H4 (cell line): ENCODE measurements at regions not wholly inside any gene's neighbourhood (a gene's known extent, or its start where the extent isn't known, plus 50 kb on each side); places are given as distances from the start of the nearest gene placed in this dataset.

ENCODE experiments used
- DNase-seq: peaks from one replicate; pipeline ENCODE4 v3.0.0-alpha.2; 2015; ENCODE audit warnings: low spot score

DNA sequence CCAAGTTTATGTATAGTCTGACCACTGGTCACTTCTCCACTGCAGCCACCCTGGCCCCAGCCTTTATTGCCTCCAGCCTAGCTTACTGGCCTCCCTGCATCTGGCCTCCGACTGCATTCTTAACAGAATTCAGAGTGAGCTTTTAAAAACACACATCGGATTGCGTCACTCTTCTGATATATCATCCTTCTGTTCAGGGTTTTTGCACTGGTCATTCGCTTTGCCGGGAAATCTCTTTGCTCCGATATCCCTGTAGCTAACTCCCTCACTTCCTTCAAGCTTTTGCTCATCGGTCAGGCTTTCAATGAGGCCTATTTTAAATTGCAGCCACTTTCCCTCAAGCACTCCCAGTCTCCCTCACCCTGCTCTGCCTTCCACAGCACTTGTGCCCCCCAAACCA is 101.6 kb upstream of the DLX2 start:
- no peak for DNase-seq

DNA sequence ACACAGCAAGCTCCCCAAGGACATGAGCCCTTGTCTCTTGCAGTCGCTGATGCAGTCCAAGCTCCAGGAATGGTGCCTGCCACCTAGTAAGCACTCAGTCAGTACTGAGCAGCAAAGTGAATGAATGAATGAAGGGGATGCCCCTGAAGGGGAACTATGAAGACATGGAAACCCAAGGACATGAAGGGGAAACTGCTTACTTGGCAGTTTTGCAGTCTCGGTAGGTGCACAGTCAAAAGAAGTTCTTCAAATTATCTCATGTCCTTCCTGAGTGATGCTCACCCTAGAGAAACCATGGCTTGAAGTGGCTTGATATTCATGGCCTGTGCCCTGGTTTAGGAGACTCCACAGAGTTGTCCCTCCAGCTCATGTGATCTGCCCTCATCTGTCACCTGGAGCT is 102.1 kb upstream of the DLX2 start:
- DNase-seq = no peak

DNA sequence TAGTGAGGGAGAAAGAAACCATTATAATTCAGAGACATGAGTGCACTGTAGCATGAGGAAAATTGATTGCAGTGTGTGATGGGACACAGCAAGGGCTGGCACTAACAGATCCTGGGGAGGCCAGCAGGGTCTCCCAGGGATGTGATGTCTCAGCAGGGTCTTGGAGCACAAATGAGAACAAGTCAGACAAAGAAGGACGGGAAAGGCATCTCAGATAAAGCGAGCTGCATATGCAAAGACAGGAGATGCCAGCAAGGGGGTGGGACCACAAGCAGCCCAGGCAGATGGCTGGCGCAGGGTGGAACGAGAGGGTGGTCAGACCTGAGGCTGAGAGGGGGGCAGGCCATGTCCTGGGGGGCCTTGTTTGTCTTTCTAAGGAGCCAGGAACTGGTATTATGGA is 102.6 kb upstream of the DLX2 start:
- DNase-seq = no peak

DNA sequence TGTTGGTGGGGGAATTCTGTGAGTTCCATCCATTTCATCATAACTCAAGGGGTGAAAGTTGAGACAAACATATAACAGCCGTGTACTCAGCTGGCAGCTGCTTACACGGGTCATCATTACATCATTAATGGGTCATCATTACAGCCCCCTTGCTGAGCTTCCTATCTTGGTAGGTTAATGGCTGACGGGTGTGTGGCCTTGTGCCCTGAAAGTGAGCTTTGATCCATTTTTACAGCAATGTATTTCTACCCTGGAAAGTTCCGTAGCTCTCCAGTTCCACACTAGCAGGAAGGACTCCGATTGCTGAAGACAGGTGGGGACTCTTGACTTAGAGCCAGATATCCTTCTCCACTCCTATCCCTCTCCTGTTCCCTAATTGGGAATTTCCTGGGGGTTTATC is 105.2 kb upstream of the DLX2 start:
- DNase-seq = no peak

DNA sequence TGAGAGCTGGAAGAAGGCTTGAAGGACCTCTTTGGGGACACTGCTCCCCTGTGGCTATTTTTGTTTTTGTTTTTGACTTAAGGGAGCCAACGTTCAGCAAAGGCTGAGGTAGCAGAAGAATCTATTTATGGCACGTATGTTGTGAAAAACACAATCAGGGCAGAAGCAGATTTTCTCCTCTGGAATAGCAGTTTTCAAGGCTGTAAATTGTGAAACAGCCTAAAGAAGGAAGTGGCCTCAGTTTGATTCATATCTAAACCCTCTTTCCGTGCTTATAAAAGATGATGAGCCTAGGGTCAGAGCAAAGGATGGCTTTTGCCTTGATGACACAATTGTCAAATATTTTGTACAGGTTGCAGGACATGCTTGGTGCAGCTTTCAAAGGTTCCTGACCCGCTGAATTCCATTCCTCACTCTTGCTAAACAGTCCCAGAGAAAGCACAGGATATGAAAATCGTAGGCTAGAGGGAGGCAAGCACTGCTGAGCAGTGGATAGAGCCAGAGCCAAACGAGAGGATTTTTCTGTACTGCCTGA is 106.2 kb upstream of the DLX2 start:
- DNase-seq = no peak

DNA sequence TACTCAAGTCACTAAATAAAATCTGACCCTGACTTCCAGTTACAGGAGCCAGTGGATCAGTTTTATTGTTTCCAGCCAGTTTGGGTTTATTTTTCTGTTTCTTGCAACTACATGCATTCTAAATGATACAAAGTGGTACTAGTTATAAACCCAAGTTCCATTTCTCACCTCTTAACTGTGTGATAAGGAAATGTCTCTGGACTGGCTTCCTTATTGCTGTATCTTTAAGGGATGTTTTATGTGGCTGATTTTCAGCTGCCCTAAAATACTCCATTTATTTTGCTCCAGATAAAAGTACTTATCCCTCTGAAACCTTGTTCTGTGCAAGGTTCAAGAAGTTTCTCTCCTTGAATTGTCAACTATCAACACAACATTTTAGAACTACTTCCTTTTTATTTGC is 107.9 kb upstream of the DLX2 start:
- DNase-seq = no peak

DNA sequence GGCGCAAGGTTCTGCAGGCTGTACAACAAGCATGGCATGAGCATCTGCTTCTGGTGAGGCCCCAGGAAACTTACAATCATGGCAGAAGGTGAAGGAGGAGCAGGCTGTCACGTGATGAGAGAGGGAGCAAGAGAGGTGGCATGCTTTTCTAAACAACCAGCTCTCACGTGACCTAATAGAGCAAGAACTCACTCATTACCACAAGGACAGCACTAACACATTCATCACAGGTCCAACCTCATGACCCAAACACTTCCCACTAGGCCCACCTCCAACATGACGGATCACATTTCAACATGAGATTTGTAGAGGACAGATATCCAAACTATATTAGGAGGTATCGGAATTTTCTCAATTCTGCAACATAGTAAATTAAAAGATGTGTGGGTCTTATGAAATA is 108.8 kb upstream of the DLX2 start:
- no peak for DNase-seq

DNA sequence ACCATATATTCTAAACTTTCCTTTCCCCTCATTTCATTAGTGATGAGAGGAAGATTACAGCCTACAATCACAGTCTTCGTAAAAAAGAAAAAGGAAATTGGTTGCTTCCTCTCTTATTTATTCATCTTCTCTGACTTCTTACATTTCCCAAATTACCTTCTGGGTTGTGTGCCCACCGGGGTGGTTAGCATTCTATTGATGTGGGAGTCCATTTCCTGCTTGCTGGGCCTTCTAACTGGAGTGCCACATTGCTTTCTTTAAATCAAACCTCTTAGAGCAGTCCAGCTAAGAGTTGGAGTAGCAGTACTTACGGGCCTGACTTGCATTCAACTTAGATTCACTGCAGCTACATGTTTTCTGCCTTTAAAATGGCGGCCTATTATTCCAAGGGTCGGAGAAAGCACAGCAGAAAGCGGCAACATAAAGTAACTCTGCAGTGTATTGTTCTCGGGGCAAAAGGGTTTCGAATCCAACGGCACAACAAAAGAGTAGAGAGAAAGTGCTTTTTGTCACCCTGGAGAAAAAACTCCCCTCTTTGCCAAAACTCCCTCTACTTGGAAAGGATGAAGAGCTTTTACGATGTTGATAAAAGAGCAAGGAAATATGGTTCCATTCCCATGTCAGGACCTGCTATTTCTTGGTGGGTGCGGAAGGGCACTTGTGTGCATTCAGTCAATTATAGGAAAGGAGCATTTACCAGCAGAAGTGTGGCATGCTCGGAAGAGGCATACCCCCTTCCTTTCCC is 110.6 kb upstream of the DLX2 start:
- no peak for DNase-seq

DNA sequence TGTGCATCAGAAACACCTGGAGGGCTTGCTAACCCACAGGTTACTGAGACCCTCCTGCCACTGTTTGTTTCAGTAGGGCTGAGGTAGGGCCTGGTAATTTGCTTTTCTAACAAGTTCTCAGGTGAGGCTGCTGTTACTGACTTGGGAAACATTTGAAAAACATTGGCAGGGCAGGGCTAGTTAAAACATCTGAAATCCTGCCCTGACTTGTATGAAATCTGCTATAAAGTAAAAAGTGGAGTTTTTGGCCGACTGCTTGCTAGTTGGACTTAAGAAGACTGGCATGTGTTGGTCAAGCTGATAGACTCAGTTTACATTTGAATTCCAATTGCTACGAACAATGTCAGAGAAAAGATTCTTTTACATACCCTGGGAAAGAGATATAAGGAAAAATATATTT is 111.6 kb upstream of the DLX2 start:
- no peak for DNase-seq

DNA sequence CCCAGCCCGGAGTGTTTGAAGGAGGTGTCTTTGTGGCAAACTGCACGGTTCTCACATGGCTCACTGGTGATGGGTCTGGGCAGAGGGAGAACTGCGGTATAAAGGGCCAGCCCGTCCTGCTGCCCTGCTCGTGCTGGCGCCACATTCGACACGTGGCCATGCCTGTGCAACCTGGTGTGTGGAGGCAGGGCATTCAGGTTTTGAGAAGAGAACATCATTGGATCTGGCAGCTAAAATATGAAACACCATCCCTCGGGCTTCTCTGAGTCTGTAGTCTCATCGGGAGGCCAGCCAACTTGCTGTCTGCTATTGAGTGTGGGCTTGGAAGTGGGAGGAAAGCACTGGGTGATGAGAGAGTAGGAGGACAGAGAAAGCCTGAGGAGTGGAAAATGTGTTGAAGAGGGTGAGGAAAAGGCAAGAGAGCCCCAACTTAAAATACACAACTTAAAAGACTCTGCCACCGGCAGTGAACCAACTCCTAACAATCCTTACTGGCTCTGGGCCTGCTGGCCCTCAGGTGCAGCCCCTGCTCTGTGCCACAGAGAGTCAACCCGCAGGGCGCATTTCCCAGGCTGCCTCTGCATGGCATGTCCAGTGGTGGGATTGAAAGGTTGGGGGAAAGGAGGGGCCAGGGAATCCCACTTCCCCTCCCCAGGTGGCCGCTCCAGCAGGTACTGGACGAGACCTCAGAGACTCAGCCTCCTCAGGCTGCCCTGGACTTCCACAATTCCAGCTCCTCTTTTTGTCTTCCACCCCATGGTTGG is 112.7 kb upstream of the DLX2 start:
- DNase-seq = no peak

DNA sequence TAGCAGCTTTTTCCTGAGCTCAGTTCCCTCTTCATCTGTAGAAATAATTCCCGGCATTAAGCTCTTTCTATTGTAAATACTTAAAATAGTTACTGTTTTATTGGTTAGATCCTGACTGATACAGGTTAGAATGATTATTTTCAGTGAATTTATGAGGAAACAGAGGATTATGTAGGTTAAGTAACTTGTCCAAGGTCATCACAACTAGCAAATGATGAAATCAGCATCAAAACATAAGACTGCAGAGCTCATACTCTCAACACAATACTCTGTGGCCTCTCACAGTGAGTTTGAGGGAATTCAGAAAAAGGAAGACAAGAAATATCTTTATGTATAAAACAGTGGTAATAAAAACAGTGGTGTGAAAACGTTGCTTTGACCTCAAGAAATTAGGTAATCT is 113.2 kb upstream of the DLX2 start:
- DNase-seq = no peak

DNA sequence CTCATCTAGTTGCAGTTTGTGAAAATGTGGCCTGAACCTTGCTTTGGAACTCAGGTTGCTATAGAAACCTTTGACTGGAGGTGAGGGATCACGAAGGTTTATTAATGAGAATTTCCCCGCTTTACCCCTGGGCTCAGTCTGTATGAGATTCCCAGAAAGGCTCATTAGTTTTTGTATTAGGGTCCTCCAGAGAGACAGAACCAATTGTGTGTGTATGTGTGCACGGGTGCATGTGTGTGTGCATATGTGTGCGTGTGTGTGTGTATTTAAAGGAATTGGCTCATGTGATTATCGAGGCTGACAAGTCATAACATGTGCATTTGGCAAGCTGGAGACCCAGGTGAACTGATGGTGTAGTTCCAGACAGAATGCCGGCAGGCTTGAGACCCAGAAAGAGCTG is 113.8 kb upstream of the DLX2 start:
- no peak for DNase-seq

DNA sequence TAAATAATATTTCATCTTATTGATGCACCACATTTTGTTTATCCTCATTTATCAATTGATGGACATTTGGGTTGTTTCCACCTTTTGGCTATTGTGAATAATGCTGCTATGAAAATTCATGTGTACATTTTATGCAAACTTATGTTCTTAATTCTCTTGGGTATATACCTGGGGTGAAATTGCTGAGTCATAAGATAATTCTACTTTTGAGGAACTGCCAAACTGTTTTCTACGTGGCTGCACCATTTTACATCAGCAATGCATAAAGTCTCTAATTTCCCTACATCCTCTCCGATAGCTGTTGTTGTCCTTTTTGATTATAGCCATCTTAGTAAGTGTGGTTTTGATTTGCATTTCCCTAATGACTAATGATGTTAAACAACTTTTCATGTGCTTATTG is 116.5 kb upstream of the DLX2 start:
- DNase-seq = no peak

DNA sequence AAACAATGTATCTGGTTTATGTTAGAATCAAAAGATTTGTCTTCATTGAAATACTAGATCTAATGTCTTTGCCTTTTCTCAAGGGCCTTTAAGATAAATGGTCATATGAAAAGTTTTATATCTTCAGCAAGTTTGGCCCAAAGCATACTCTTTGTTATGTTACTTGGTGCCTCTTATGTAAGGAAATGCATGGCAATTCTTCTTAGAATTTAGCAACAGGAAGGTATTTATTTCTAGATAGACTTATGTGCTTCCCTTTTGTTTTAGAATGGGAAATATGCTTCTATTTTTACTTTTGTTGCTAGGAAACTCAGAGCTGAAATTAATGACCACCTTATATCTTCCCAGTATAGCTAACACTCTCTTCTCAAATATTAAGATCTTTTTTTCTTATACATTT is 117.4 kb upstream of the DLX2 start:
- no peak for DNase-seq

DNA sequence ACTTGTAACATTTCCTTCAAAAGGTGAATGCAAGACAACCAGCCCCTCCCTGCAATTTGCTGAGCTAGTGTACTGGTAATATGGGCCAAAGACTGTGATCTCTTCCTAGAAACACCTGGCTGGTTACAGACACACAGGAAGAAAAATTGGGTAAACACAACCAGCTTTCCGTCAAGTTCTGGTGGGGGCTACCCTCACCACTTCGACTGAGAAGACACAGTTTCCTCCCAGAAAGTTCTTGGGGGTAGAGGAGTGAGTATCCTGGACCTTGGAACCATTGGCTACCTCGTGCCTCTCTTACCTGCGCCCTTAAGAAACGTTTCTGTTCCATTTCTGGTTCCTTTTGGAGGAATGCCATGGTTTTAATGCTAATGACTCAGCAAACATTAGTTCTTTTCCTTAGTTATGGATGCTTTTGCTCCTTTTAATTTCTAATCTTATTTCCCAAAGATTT is 120.9 kb upstream of the DLX2 start:
- no peak for DNase-seq

DNA sequence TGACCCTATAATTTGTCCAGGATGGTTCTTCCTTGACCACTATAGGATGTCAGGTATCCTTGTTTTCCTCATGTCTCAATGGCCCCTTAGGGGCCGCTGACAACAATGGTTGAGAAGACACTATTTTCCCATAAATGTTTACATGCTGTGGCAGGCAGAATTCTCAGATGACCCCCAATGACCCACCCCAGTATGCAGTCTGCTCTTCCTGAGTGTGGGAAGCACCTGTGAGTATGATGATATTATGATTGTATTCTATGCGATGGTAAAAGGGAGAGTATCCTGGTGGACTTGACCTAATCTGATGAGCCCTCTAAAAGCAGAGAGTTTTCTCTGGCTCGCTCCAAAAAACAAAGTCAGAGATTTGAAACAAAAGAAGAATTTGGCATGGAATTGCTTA is 123.1 kb upstream of the DLX2 start:
- no peak for DNase-seq

DNA sequence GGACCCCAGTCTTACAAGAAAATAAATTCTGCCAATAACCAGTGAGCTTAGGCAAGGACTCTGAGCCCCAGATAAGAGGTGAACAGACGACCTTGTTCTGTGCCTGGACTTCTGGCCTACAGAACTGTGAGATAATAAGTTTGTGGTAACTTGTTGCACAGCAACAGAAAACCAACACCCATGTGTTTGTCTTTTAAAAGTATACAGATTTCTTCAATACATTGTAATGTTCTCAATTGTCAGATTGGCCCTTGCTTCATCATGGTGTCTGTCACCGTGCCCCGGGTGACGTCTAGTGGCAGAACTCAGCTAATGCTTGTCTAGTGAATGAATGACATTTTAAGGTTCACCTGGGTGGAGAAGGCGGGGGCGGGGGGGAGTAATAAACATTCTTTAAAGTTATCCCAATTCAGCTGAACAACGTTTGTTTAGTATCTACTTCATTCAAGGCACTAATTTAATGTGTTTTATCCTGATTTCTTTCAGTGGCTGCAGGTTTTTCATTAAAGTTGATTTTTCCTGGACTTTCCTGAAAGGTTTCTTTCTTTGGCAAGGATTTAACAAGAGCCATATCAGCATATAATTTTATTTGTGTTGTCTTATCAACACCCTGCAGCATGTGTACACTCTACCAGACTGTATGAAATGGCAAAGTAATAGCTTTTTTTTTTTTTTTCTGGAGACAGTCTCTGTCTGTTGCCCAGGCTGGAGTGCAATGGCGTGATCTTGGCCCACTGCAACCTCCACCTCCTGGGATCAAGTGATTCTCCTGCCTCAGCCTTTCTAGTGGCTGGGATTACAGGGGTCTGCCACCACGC is 123.8 kb upstream of the DLX2 start:
- peak; percentile 47 for DNase-seq

DNA sequence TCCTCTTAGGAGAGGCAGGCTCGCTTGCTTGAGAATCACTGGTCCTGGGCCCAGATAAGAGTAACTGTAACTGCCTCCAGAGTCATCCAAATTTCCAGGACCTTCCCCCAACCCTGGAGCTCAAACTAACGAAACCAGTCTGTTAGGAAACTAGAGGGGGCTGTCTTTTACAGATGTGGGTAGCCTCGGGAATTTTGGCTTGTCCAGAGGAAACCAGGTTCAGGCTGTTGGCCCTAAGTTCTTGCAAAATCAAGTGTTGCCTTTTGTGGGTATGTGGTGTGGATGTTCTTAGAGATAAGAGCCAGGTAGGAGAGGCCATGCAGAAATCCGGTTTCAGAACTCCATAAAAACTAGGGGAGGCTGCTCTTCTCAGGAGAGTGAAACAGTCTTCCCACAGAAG is 125.0 kb upstream of the DLX2 start:
- DNase-seq = no peak

DNA sequence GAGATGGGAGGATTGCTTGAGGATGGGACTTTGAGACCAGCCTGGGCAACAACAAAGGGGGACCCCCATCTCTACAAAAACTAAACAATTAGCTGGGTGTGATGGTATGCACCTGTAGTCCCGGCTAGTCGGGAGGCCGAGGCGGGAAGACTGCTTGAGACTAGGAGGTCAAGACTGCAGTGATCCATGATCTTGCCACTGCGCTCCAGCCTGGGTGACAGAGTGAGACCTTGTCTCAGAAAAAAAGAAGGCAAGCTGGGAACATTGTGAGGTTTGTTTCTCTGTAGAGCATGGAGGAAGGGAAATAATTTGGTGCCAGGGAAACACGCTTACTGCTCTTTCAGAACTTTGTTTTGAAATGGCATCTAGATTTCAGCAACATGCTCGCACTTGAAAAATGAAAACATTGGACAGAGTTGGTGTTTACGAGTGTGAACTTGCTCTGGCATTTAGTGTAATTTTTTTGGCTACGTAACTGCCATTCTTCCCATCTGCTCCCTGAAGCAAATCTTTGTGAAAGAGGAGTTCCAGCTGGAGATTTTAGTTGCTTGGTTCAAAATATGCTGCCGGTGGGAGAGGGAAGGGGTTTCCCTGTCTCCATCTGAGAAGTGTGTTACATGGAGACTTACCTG is 125.6 kb upstream of the DLX2 start:
- no peak for DNase-seq

DNA sequence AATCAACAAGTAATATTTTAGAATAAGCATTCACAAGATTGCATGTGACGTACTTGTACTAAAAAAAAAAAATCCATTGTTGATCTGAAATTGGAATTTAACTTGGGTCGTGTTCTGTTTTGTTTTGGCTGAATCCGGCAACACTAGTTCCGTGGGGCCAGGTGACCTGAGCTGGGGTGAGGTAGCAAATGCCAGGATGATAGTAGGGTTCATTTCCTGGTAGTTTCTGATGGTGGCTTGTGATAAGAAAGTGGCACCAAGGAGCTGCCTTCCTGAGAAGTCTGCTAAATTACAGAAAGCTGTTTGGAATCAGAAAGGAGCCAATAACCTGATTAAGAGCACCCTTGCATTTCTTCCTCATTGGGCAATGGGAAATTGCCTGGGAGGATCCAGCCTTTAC is 126.4 kb upstream of the DLX2 start:
- no peak for DNase-seq

DNA sequence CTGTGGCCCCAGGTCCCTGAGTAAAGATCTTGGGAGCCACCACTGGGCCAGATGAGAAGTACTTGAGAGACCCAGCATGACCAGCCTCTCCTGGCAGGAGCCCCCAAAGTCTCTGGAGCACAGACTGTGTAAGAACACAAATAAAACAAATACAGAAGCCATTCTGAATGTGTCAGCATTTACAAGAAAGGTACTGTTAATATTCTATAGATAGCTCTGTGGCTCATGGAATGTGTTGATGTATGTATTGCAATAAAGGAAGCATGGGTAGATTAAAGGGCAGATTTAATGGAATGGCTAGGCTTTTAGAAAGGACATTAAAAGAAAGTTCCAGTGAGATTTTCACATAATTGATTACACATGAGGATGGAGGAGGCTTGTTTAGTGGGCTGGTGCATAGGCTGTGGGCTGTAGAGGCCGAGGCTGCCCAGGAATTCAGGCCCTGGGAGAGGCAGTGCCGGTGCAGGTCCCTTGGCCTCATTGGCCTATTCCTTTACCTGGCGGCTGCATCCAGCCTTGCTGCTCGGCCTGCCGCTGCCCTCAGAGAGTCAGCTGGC is 127.7 kb upstream of the DLX2 start:
- DNase-seq = no peak
